HCT116 (cell line): ENCODE measurements at regions not wholly inside any gene's neighbourhood (a gene's known extent, or its start where the extent isn't known, plus 50 kb on each side); places are given as distances from the start of the nearest gene placed in this dataset.

Source experiments
- ATAC-seq: fragments of 200-7000 bp; cut with Tn5 transposase; 2 replicates; pipeline ENCODE4 v1.9.1; 2020; ENCODE audit warnings: mild to moderate bottlenecking, moderate library complexity
- BruUV-seq: library from RNA; stranded (reverse); fragments of 400-500 nt; replicated peaks from 2 replicates; lab custom pipeline; 2021; lab: Mats Ljungman, UMichigan
- CTCF ChIA-PET: fragments of 300-600 bp; sonication (Branson Sonifier 250); formaldehyde crosslinking; loops from one replicate; lab custom pipeline; 2021; ENCODE audit warnings: antibody characterized with exemption; lab: Charles Lee
- POLR2A ChIA-PET: fragments of 300-600, 350-600 bp; sonication (Branson Sonifier 250); formaldehyde crosslinking; loops from one replicate; lab custom pipeline; 2021; ENCODE audit warnings: antibody characterized with exemption; lab: Charles Lee
- RAD21 ChIA-PET, 2 experiments: fragments of 300-600 bp; sonication (Branson Sonifier 250); formaldehyde crosslinking; loops; one replicate each; lab custom pipeline; 2023; ENCODE audit warnings: low total read pairs in 2 of 2; ENCODE audit not compliant: uncharacterized antibody in 2 of 2, unreplicated experiment in 2 of 2, low non-redundant PET in 1 of 2; lab: Charles Lee
- DNase-seq: peaks from one replicate; pipeline ENCODE4 v3.0.0-alpha.2; 2010; ENCODE audit warnings: low read depth, low spot score
- H2AFZ ChIP-seq: fragments of 200-600 bp; shearing (Covaris generic), sonication (generic); 2 replicates; pipeline ENCODE4 v1.6.1; 2017; ENCODE audit warnings: low read depth, mixed run types, mixed read lengths, antibody characterized with exemption, low read length; ENCODE audit not compliant: poor library complexity, severe bottlenecking
- H3K27ac ChIP-seq: 2 replicates; pipeline ENCODE4 v1.5.1; 2012; ENCODE audit warnings: low read depth, low read length
- H3K27me3 ChIP-seq: fragments of 200-600 bp; sonication (generic); 2 replicates; pipeline ENCODE4 v1.6.1; 2016; ENCODE audit warnings: mixed run types, low read length, mixed read lengths; ENCODE audit not compliant: insufficient read depth
- H3K36me3 ChIP-seq, 2 experiments: fragments of 200-500 bp in 1 of 2; fragments of 200-600 bp in 1 of 2; sonication (Bioruptor generic) in 1 of 2; sonication (generic) in 1 of 2; 2 replicates each; pipeline versions ENCODE4 v1.5.1 to v1.6.1; 2014 to 2016; ENCODE audit warnings: low read length in 2 of 2, inconsistent platforms in 1 of 2, mixed read lengths in 1 of 2, mixed run types in 1 of 2; ENCODE audit not compliant: insufficient read depth in 2 of 2, control insufficient read depth in 1 of 2
- H3K4me1 ChIP-seq, 2 experiments: fragments of 200-600 bp in 1 of 2; sonication (generic) in 1 of 2; 2 replicates each; pipeline versions ENCODE4 v1.5.1 to v1.6.1; 2012 to 2017; ENCODE audit warnings: low read length in 2 of 2, inconsistent platforms in 1 of 2, mild to moderate bottlenecking in 1 of 2, mixed read lengths in 1 of 2, mixed run types in 1 of 2, moderate library complexity in 1 of 2; ENCODE audit not compliant: insufficient read depth in 2 of 2, control insufficient read depth in 1 of 2
- H3K4me2 ChIP-seq: fragments of 200-600 bp; sonication (generic); 2 replicates; pipeline ENCODE4 v1.6.1; 2017; ENCODE audit warnings: mixed run types, low read length, mixed read lengths
- H3K4me3 ChIP-seq, 2 experiments: fragments of 200-600 bp in 1 of 2; sonication (generic) in 1 of 2; replicated peaks in 1 of 2; 2 replicates each; pipeline ENCODE4 v1.5.1; 2011 to 2016; ENCODE audit warnings: low read length in 2 of 2, control low read depth in 1 of 2, low read depth in 1 of 2, mild to moderate bottlenecking in 1 of 2, mixed read lengths in 1 of 2, mixed run types in 1 of 2
- H3K79me2 ChIP-seq: fragments of 200-600 bp; sonication (generic); 2 replicates; pipeline ENCODE4 v1.6.1; 2017; ENCODE audit warnings: mild to moderate bottlenecking, mixed run types, low read length, moderate library complexity, mixed read lengths; ENCODE audit not compliant: insufficient read depth
- H3K9ac ChIP-seq: fragments of 200-600 bp; sonication (generic); 2 replicates; pipeline ENCODE4 v1.6.1; 2016; ENCODE audit warnings: low read length, mixed read lengths
- H3K9me2 ChIP-seq: fragments of 200-600 bp; sonication (generic), shearing (Covaris generic); 2 replicates; pipeline ENCODE4 v1.6.1; 2017; ENCODE audit warnings: mixed run types, mild to moderate bottlenecking, moderate library complexity; ENCODE audit not compliant: insufficient read depth
- H3K9me3 ChIP-seq, 2 experiments: fragments of 200-500 bp in 1 of 2; fragments of 200-600 bp in 1 of 2; sonication (Bioruptor generic) in 1 of 2; sonication (generic) in 1 of 2; 2 replicates each; pipeline ENCODE4 v1.6.1; 2014 to 2017; ENCODE audit warnings: low read length in 2 of 2, mixed read lengths in 2 of 2, inconsistent platforms in 1 of 2, low read depth in 1 of 2, mild to moderate bottlenecking in 1 of 2, mixed run types in 1 of 2, moderate library complexity in 1 of 2; ENCODE audit not compliant: control insufficient read depth in 1 of 2, insufficient read depth in 1 of 2
- H4K20me1 ChIP-seq: fragments of 200-600 bp; sonication (generic), shearing (Covaris generic); 2 replicates; pipeline ENCODE4 v1.6.1; 2017; ENCODE audit warnings: mixed run types, mild to moderate bottlenecking, moderate library complexity; ENCODE audit not compliant: insufficient read depth
- CEBPB ChIP-seq: IDR thresholded peaks from 2 replicates; pipeline ENCODE4 v1.6.1; 2012; ENCODE audit warnings: low read depth
- EGR1 ChIP-seq: IDR thresholded peaks from 2 replicates; pipeline ENCODE4 v1.6.1; 2012; ENCODE audit warnings: low read depth
- ELF1 ChIP-seq: IDR thresholded peaks from 2 replicates; pipeline ENCODE4 v1.6.1; 2012; ENCODE audit warnings: low read depth, borderline replicate concordance
- EZH2 ChIP-seq: fragments of 200-600 bp; sonication (generic); IDR thresholded peaks from 2 replicates; pipeline ENCODE4 v1.6.1; 2017; ENCODE audit warnings: antibody characterized with exemption, mixed run types
- EZH2phosphoT487 ChIP-seq: fragments of 200-600 bp; IDR thresholded peaks from 2 replicates; pipeline ENCODE4 v1.6.1; 2018; ENCODE audit warnings: antibody characterized with exemption, borderline replicate concordance
- FOSL1 ChIP-seq: IDR thresholded peaks from 2 replicates; pipeline ENCODE4 v1.6.1; 2012; ENCODE audit warnings: low read depth
- JUND ChIP-seq: IDR thresholded peaks from 2 replicates; pipeline ENCODE4 v1.6.1; 2012
- POLR2A ChIP-seq: IDR thresholded peaks from 2 replicates; pipeline ENCODE4 v1.7.0; 2011; ENCODE audit warnings: borderline replicate concordance; ENCODE audit not compliant: insufficient read depth, insufficient read length; ENCODE audit errors: extremely low read depth
- RAD21 ChIP-seq: IDR thresholded peaks from 2 replicates; pipeline ENCODE4 v1.6.1; 2012; ENCODE audit warnings: low read depth, mild to moderate bottlenecking
- SIN3A ChIP-seq: IDR thresholded peaks from 2 replicates; pipeline ENCODE4 v1.6.1; 2012; ENCODE audit warnings: low read depth
- SP1 ChIP-seq: IDR thresholded peaks from 2 replicates; pipeline ENCODE4 v1.6.1; 2012; ENCODE audit warnings: low read depth
- SRF ChIP-seq: IDR thresholded peaks from 2 replicates; pipeline ENCODE4 v1.6.1; 2012; ENCODE audit warnings: low read depth
- TCF7L2 ChIP-seq: IDR thresholded peaks from 2 replicates; pipeline ENCODE4 v1.7.0; 2011; ENCODE audit warnings: borderline replicate concordance, inconsistent platforms; ENCODE audit not compliant: insufficient read depth, insufficient read length; ENCODE audit errors: extremely low read depth
- YY1 ChIP-seq: IDR thresholded peaks from 2 replicates; pipeline ENCODE4 v1.6.1; 2011; ENCODE audit warnings: low read length, low read depth, moderate library complexity, mild to moderate bottlenecking; ENCODE audit not compliant: insufficient replicate concordance; ENCODE audit errors: extremely low read depth
- ZFX ChIP-seq: fragments of 450-650 bp; IDR thresholded peaks from 2 replicates; pipeline ENCODE4 v1.6.1; 2017
- ZNF274 ChIP-seq: fragments of 200-500 bp; sonication (Bioruptor generic); IDR thresholded peaks from 2 replicates; pipeline ENCODE4 v1.6.1; 2014; ENCODE audit warnings: mild to moderate bottlenecking, low read depth, low read length, inconsistent platforms
- intact Hi-C: fragments of 100-400 bp; cut with micrococcal nuclease; formaldehyde crosslinking; loops from 2 replicates; pipeline ENCODE4 v1.10.0; 2022
- TF ChIP-seq, protein P1 (sequence below): IDR thresholded peaks from 2 replicates; pipeline ENCODE4 v1.6.1; 2012
- TF ChIP-seq, protein P2 (sequence below): IDR thresholded peaks from 2 replicates; pipeline ENCODE4 v1.6.1; 2011; ENCODE audit warnings: mild to moderate bottlenecking, low read length, moderate library complexity; ENCODE audit not compliant: insufficient replicate concordance; ENCODE audit errors: extremely low read depth

DNA sequence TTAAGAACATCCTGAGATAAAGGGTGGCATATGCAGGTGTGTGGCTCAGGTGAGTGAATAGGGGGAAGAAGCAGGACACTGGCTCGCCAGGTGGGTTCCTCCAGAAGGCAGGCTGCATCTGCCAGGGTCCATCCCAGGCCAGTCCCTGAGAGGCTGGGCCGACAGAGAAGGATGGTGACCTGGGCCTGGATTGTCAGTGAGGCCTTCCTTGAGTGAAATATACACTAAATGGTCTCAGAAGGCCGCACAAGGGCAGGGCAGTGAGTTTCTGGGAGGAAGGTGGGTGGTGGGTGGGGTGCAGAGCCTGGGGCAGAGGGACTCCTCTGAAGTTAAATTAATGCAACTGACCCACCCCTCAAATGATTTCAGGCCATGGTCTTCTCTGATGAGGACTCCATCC is 182.1 kb downstream of the ANKRD30B start:
- H3K4me1 ChIP-seq: no peaks in the 10 kb centered on the region
- CTCF ChIA-PET: no interaction called here
- H3K27ac ChIP-seq: no peak overlapping the region
- H3K79me2 ChIP-seq: no peaks in the 10 kb centered on the region
- no peak overlapping the region for H3K4me3 ChIP-seq
- RAD21 ChIA-PET: no interaction called here
- no peaks in the 10 kb centered on the region for H3K9me2 ChIP-seq
- TF ChIP-seq FOSL1 (no peak), SRF (no peak), JUND (no peak), EZH2 (no peak), EZH2phosphoT487 (no peak), YY1 (no peak), EGR1 (no peak), ELF1 (no peak), POLR2A (no peak), ZNF274 (no peak), RAD21 (no peak), SP1 (no peak), ZFX (no peak)
- TF ChIP-seq, protein P1, sequence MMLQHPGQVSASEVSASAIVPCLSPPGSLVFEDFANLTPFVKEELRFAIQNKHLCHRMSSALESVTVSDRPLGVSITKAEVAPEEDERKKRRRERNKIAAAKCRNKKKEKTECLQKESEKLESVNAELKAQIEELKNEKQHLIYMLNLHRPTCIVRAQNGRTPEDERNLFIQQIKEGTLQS: no peak
- no TSS peak for BruUV-seq
- no peak overlapping the region for H3K9ac ChIP-seq
- ATAC-seq (no peak), DNase-seq (no peak)
- peaks cover 0 to 20% of the 10 kb centered on the region in 2 experiments; a peak in 2 of 4 replicates for H3K9me3 ChIP-seq
- H4K20me1 ChIP-seq: no peaks in the 10 kb centered on the region
- H3K36me3 ChIP-seq: no peaks in the 10 kb centered on the region
- H2AFZ ChIP-seq: no peak overlapping the region
- intact Hi-C loops: no loop called here
- no peaks in the 10 kb centered on the region for H3K27me3 ChIP-seq
- no peak overlapping the region for H3K4me2 ChIP-seq
- POLR2A ChIA-PET: no interaction called here

DNA sequence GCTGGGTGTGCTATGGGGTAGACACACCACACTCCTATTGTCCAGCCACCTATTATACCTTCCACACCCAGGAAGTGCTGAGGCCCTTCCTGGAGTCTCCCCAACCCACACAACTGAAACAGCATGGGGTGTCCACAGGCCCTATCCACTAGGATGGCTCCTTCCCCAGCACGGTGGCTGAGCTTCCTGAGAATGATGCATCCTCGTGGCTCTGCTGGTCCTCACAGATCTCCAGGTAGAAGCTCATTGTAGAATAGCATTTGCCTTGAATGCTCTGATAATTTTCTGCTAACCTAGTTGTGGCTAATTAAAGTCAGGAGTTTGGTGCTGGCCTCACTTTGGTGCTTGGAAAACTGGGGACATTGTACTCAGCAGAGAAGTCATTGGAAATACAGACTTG is 182.6 kb downstream of the ANKRD30B start:
- no TSS peak for BruUV-seq
- no peaks in the 10 kb centered on the region for H3K9me2 ChIP-seq
- CTCF ChIA-PET: no interaction called here
- no peak overlapping the region for H2AFZ ChIP-seq
- H3K9ac ChIP-seq: no peak overlapping the region
- ATAC-seq: no peak
- no peak for DNase-seq
- no peak overlapping the region for H3K27ac ChIP-seq
- no peaks in the 10 kb centered on the region for H3K4me1 ChIP-seq
- intact Hi-C loops: no loop called here
- POLR2A ChIA-PET: no interaction called here
- H3K4me2 ChIP-seq: no peak overlapping the region
- peaks cover 0 to 19% of the 10 kb centered on the region in 2 experiments; a peak in 2 of 4 replicates for H3K9me3 ChIP-seq
- no peaks in the 10 kb centered on the region for H3K36me3 ChIP-seq
- no peak overlapping the region for H3K4me3 ChIP-seq
- no peaks in the 10 kb centered on the region for H3K79me2 ChIP-seq
- no peaks in the 10 kb centered on the region for H4K20me1 ChIP-seq
- RAD21 ChIA-PET: no interaction called here
- no peaks in the 10 kb centered on the region for H3K27me3 ChIP-seq
- TF ChIP-seq CEBPB (no peak), JUND (no peak), SIN3A (no peak), EGR1 (no peak), EZH2phosphoT487 (no peak), RAD21 (no peak), TCF7L2 (no peak), SP1 (no peak), ZFX (no peak), SRF (no peak), POLR2A (no peak)
- TF ChIP-seq, protein P2, sequence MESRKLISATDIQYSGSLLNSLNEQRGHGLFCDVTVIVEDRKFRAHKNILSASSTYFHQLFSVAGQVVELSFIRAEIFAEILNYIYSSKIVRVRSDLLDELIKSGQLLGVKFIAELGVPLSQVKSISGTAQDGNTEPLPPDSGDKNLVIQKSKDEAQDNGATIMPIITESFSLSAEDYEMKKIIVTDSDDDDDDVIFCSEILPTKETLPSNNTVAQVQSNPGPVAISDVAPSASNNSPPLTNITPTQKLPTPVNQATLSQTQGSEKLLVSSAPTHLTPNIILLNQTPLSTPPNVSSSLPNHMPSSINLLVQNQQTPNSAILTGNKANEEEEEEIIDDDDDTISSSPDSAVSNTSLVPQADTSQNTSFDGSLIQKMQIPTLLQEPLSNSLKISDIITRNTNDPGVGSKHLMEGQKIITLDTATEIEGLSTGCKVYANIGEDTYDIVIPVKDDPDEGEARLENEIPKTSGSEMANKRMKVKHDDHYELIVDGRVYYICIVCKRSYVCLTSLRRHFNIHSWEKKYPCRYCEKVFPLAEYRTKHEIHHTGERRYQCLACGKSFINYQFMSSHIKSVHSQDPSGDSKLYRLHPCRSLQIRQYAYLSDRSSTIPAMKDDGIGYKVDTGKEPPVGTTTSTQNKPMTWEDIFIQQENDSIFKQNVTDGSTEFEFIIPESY: no peak
- TF ChIP-seq, protein P1: no peak
